Chondrocyte (in vitro differentiated cells): ENCODE measurements at regions not wholly inside any gene's neighbourhood (a gene's known extent, or its start where the extent isn't known, plus 50 kb on each side); places are given as distances from the start of the nearest gene placed in this dataset.

ENCODE experiments used
- DNase-seq: peaks from one replicate; pipeline ENCODE4 v3.0.0; 2021; ENCODE audit warnings: mixed read lengths, low spot score
- H3K27ac Mint-ChIP-seq: one replicate; pipeline ENCODE4 v1.8.0; 2021; ENCODE audit warnings: mild to moderate bottlenecking, moderate library complexity, mixed read lengths; ENCODE audit not compliant: unreplicated experiment
- H3K27me3 Mint-ChIP-seq: 2 replicates; pipeline ENCODE4 v1.8.0; 2021; ENCODE audit warnings: low read depth, mixed read lengths
- H3K36me3 Mint-ChIP-seq: 2 replicates; pipeline ENCODE4 v1.8.0; 2021; ENCODE audit warnings: low read depth, mixed read lengths
- H3K4me1 Mint-ChIP-seq: 2 replicates; pipeline ENCODE4 v1.8.0; 2021; ENCODE audit warnings: low read depth, mild to moderate bottlenecking, mixed read lengths
- H3K4me3 Mint-ChIP-seq: one replicate; pipeline ENCODE4 v1.8.0; 2021; ENCODE audit warnings: mild to moderate bottlenecking, moderate library complexity, mixed read lengths; ENCODE audit not compliant: unreplicated experiment
- H3K9me3 Mint-ChIP-seq: 2 replicates; pipeline ENCODE4 v1.8.0; 2021; ENCODE audit warnings: low read depth, mixed read lengths
- TF ChIP-seq, protein P1 (sequence below): fragments of 200-600 bp; sonication (generic); IDR thresholded peaks from 2 replicates; pipeline ENCODE4 v1.5.0; 2021; ENCODE audit warnings: antibody characterized with exemption, mild to moderate bottlenecking, moderate library complexity

GRCh38 chr9:85404911-85405565 lies 336.7 kb downstream of the AGTPBP1 start:
- no peaks in the 10 kb centered on the region for H3K9me3 Mint-ChIP-seq
- H3K4me1 Mint-ChIP-seq = peaks cover 9% of the 10 kb centered on the region
- no peak overlapping the region for H3K27ac Mint-ChIP-seq
- TF ChIP-seq, protein P1, sequence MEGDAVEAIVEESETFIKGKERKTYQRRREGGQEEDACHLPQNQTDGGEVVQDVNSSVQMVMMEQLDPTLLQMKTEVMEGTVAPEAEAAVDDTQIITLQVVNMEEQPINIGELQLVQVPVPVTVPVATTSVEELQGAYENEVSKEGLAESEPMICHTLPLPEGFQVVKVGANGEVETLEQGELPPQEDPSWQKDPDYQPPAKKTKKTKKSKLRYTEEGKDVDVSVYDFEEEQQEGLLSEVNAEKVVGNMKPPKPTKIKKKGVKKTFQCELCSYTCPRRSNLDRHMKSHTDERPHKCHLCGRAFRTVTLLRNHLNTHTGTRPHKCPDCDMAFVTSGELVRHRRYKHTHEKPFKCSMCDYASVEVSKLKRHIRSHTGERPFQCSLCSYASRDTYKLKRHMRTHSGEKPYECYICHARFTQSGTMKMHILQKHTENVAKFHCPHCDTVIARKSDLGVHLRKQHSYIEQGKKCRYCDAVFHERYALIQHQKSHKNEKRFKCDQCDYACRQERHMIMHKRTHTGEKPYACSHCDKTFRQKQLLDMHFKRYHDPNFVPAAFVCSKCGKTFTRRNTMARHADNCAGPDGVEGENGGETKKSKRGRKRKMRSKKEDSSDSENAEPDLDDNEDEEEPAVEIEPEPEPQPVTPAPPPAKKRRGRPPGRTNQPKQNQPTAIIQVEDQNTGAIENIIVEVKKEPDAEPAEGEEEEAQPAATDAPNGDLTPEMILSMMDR = no peak
- H3K27me3 Mint-ChIP-seq = peaks cover 4% of the 10 kb centered on the region
- DNase-seq = no peak
- H3K4me3 Mint-ChIP-seq = no peak overlapping the region
- no peaks in the 10 kb centered on the region for H3K36me3 Mint-ChIP-seq

- Mint-ChIP-seq H3K4me1 (peaks cover 9% of the 10 kb centered on the region), H3K4me3 (no peak overlapping the region), H3K36me3 (no peaks in the 10 kb centered on the region), H3K27me3 (peaks cover 5% of the 10 kb centered on the region), H3K27ac (no peak overlapping the region), H3K9me3 (no peaks in the 10 kb centered on the region)
- TF ChIP-seq, protein P1 = no peak
- no peak for DNase-seq
Observed at GRCh38 chr9:85402551-85402950, 339.2 kb downstream of the AGTPBP1 start.

DNA sequence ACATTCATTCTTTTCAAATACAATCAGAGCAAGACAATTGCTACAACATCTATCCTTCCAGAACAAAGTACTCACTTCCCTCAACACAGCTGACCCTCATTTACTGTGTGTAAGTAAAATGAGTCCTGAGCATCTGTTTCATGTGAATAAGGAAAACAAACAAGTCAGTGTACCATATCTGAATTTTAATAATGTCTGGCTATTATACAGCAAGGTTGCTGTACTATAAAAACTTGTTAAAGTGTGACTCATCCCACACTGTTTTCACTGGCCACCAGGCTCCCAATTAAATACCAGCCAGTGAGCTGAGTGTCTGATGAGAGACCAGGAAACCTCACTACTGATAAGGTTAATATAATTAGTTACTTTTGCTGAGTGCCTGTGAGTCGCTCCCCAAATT lies 339.8 kb downstream of the AGTPBP1 start:
- DNase-seq = no peak
- Mint-ChIP-seq H3K9me3 (no peaks in the 10 kb centered on the region), H3K36me3 (no peaks in the 10 kb centered on the region), H3K4me3 (no peak overlapping the region), H3K27ac (no peak overlapping the region), H3K27me3 (peaks cover 5% of the 10 kb centered on the region), H3K4me1 (peaks cover 9% of the 10 kb centered on the region)
- TF ChIP-seq, protein P1 = no peak

DNA sequence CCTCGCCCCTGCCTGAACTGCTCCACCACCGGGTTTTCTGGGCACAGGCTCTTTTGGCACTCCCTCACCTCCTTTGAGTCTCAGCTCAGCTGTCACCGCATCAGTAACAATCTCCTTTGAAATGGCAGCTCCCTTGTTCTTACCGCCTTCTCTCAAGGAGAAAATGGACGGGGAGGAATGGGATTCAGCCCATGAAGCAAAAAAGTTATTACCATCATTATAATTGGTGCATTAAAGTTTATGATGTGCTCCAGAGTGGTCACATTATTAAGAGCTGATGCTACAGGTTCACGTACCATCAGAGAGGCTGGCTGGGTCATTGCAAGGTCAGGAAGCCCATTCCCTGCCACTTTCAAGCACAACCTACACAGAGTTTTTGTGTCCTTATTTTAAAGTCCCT lies 344.7 kb downstream of the AGTPBP1 start:
- Mint-ChIP-seq H3K27me3 (peaks cover 18% of the 10 kb centered on the region), H3K4me3 (no peak overlapping the region), H3K9me3 (no peaks in the 10 kb centered on the region), H3K27ac (no peak overlapping the region), H3K4me1 (peaks cover 3% of the 10 kb centered on the region), H3K36me3 (no peaks in the 10 kb centered on the region)
- TF ChIP-seq, protein P1 = no peak
- no peak for DNase-seq

DNA sequence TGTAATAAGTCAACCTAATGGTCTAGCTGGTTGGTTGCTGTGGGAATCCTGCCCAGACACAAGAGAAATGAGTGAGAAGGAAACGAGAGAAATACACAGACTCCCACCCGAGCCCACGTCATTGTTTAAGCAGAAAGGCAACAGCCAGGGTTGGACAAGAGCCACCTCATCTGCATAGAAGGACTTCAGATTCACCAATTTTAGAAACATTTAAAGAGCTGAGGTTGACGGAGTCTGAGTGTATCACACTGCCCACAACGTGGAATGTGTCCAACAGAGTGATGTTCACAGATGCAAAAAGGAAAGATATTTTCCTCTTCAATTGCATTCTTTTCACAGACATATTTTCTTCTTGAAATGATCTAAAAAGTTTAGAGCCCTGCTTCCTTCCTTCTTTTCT lies 349.5 kb downstream of the AGTPBP1 start:
- Mint-ChIP-seq H3K4me3 (no peak overlapping the region), H3K4me1 (no peaks in the 10 kb centered on the region), H3K36me3 (no peaks in the 10 kb centered on the region), H3K27ac (no peak overlapping the region), H3K9me3 (no peaks in the 10 kb centered on the region), H3K27me3 (peaks cover 20% of the 10 kb centered on the region)
- TF ChIP-seq, protein P1 = no peak
- DNase-seq = no peak
